ENCODE measurements at regions not wholly inside any gene's neighbourhood (a gene's known extent, or its start where the extent isn't known, plus 50 kb on each side); places are given as distances from the start of the nearest gene placed in this dataset.

GRCh38 chr4:156154978-156155377, 201.3 kb upstream of the CTSO start:
- no peak overlapping the region for H3K4me3 Mint-ChIP-seq
- H3K27me3 Mint-ChIP-seq: no peaks in the 10 kb centered on the region
- no peaks in the 10 kb centered on the region for H3K4me1 Mint-ChIP-seq
- ATAC-seq (ENCODE audit: low read depth) (no peak), DNase-seq (no peak)
- no peak for TF ChIP-seq CTCF (IDR thresholded peaks at IDR 0.05)
- no peaks in the 10 kb centered on the region for H3K9me3 Mint-ChIP-seq
- ChIA-PET CTCF (no interaction called here), POLR2A (no interaction called here)
- intact Hi-C loops (cut with micrococcal nuclease): no loop called here
- H3K27ac Mint-ChIP-seq: no peak overlapping the region
- H3K36me3 Mint-ChIP-seq (ENCODE audit: low read depth): no peaks in the 10 kb centered on the region

GRCh38 chr4:156146571-156146970, 192.9 kb upstream of the CTSO start:
- Mint-ChIP-seq H3K4me1 (no peaks in the 10 kb centered on the region), H3K27ac (no peak overlapping the region), H3K4me3 (no peak overlapping the region), H3K27me3 (no peaks in the 10 kb centered on the region), H3K9me3 (no peaks in the 10 kb centered on the region), H3K36me3 (ENCODE audit: low read depth) (no peaks in the 10 kb centered on the region)
- ChIA-PET CTCF (no interaction called here), POLR2A (no interaction called here)
- DNase-seq (no peak), ATAC-seq (ENCODE audit: low read depth) (no peak)
- TF ChIP-seq CTCF (IDR thresholded peaks at IDR 0.05): no peak
- intact Hi-C loops (cut with micrococcal nuclease): no loop called here

GRCh38 chr4:156144961-156145360, 191.3 kb upstream of the CTSO start:
- ChIA-PET CTCF (no interaction called here), POLR2A (no interaction called here)
- ATAC-seq (ENCODE audit: low read depth): no peak
- Mint-ChIP-seq H3K4me3 (no peak overlapping the region), H3K4me1 (no peaks in the 10 kb centered on the region), H3K36me3 (ENCODE audit: low read depth) (no peaks in the 10 kb centered on the region), H3K9me3 (no peaks in the 10 kb centered on the region), H3K27ac (no peak overlapping the region), H3K27me3 (no peaks in the 10 kb centered on the region)
- intact Hi-C loops (cut with micrococcal nuclease): no loop called here
- TF ChIP-seq CTCF (IDR thresholded peaks at IDR 0.05): no peak
- DNase-seq: no peak

- H3K4me3 Mint-ChIP-seq: no peak overlapping the region
- DNase-seq (no peak), ATAC-seq (ENCODE audit: low read depth) (no peak)
- ChIA-PET CTCF (no interaction called here), POLR2A (no interaction called here)
- H3K9me3 Mint-ChIP-seq: no peaks in the 10 kb centered on the region
- H3K4me1 Mint-ChIP-seq: no peaks in the 10 kb centered on the region
- H3K27ac Mint-ChIP-seq: no peak overlapping the region
- no peaks in the 10 kb centered on the region for H3K27me3 Mint-ChIP-seq
- no peak for TF ChIP-seq CTCF (IDR thresholded peaks at IDR 0.05)
- no peaks in the 10 kb centered on the region for H3K36me3 Mint-ChIP-seq (ENCODE audit: low read depth)
- intact Hi-C loops (cut with micrococcal nuclease): no loop called here
Observed at GRCh38 chr4:156138781-156139280, 185.2 kb upstream of the CTSO start.

- Mint-ChIP-seq H3K9me3 (no peaks in the 10 kb centered on the region), H3K4me3 (no peak overlapping the region), H3K4me1 (no peaks in the 10 kb centered on the region), H3K36me3 (ENCODE audit: low read depth) (no peaks in the 10 kb centered on the region), H3K27me3 (no peaks in the 10 kb centered on the region), H3K27ac (no peak overlapping the region)
- intact Hi-C loops (cut with micrococcal nuclease): no loop called here
- ATAC-seq (ENCODE audit: low read depth): no peak
- ChIA-PET CTCF (no interaction called here), POLR2A (no interaction called here)
- no peak for TF ChIP-seq CTCF (IDR thresholded peaks at IDR 0.05)
- no peak for DNase-seq
Observed at GRCh38 chr4:156137679-156138473, 184.2 kb upstream of the CTSO start.

All from activated B cell treated with CpG ODN at 0.5 μM for 24 hours (primary cell).